ENCODE measurements at regions not wholly inside any gene's neighbourhood (a gene's known extent, or its start where the extent isn't known, plus 50 kb on each side); places are given as distances from the start of the nearest gene placed in this dataset.
"Not testable (repeated sequence)": the region's sequence is repeated elsewhere in the genome, so short reads cannot be mapped to it uniquely, and the experiment has no call there.

- no peak for DNase-seq
These were observed 437.3 kb upstream of the ADAMTSL1 start for GRCh38 chr9:18036422-18037187.

- no peak for DNase-seq
These were observed 436.0 kb upstream of the ADAMTSL1 start for GRCh38 chr9:18037981-18038380.

- no peak for DNase-seq
These were observed 433.6 kb upstream of the ADAMTSL1 start for GRCh38 chr9:18040327-18040726.

- DNase-seq = no peak
These were observed 430.0 kb upstream of the ADAMTSL1 start for GRCh38 chr9:18043978-18044377.

- no peak for DNase-seq
These were observed 428.6 kb upstream of the ADAMTSL1 start for GRCh38 chr9:18045326-18045725.

GRCh38 chr9:18046068-18046467 lies 427.9 kb upstream of the ADAMTSL1 start:
- DNase-seq = no peak

- DNase-seq = no peak
These were observed 422.3 kb upstream of the ADAMTSL1 start for GRCh38 chr9:18051638-18052037.

GRCh38 chr9:18052060-18052459 lies 421.9 kb upstream of the ADAMTSL1 start:
- no peak for DNase-seq

GRCh38 chr9:18056269-18056992 lies 417.5 kb upstream of the ADAMTSL1 start:
- no peak for DNase-seq

GRCh38 chr9:18056993-18057369 lies 417.0 kb upstream of the ADAMTSL1 start:
- no peak for DNase-seq

- no peak for DNase-seq
These were observed 415.1 kb upstream of the ADAMTSL1 start for GRCh38 chr9:18058564-18059442.

GRCh38 chr9:18059447-18059846 lies 414.5 kb upstream of the ADAMTSL1 start:
- no peak for DNase-seq

- DNase-seq = no peak
These were observed 413.6 kb upstream of the ADAMTSL1 start for GRCh38 chr9:18060269-18060934.

GRCh38 chr9:18061332-18061731 lies 412.6 kb upstream of the ADAMTSL1 start:
- no peak for DNase-seq

GRCh38 chr9:18061856-18062255 lies 412.1 kb upstream of the ADAMTSL1 start:
- DNase-seq = peak; percentile 11

GRCh38 chr9:18063856-18064390 lies 410.0 kb upstream of the ADAMTSL1 start:
- no peak for DNase-seq

- DNase-seq = not testable (repeated sequence)
These were observed 407.3 kb upstream of the ADAMTSL1 start for GRCh38 chr9:18066608-18067007.

- no peak for DNase-seq
These were observed 406.3 kb upstream of the ADAMTSL1 start for GRCh38 chr9:18067548-18068120.

- no peak for DNase-seq
These were observed 405.1 kb upstream of the ADAMTSL1 start for GRCh38 chr9:18068900-18069299.

GRCh38 chr9:18071651-18072060 lies 402.3 kb upstream of the ADAMTSL1 start:
- DNase-seq = peak; percentile 63

- peak; percentile 4 for DNase-seq
These were observed 401.0 kb upstream of the ADAMTSL1 start for GRCh38 chr9:18073002-18073401.

- peak; percentile 3 for DNase-seq
These were observed 399.9 kb upstream of the ADAMTSL1 start for GRCh38 chr9:18074041-18074440.

Data from fibroblast of skin of back (primary cell).